UCSD-AML1 (cell line): ENCODE measurements at regions not wholly inside any gene's neighbourhood (a gene's known extent, or its start where the extent isn't known, plus 50 kb on each side); places are given as distances from the start of the nearest gene placed in this dataset.

ENCODE experiments used
- DNase-seq: peaks from one replicate; lab custom pipeline; 2025; ENCODE audit not compliant: unreplicated experiment; lab: John Stamatoyannopoulos, UW

DNA sequence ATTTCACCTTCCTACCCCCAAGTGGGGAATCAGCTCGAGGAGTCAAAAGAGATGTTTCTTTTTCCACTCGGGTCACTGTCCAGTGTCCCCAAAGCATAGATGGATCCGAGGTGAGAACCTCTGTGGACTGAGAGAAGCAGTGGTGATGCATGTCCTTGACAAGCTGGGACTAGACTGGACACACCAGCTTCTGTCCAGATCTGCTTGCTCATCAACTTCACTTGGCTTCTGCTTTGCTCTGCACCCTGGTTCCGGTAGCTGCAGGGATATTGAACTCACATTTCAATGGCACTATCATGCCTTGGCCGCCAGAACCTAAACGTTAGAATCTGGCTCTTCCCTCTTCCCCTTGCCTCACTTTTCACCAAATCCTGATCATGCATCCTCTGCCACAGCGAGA is 50.3 kb upstream of the CXCL12 start:
- no peak for DNase-seq

DNA sequence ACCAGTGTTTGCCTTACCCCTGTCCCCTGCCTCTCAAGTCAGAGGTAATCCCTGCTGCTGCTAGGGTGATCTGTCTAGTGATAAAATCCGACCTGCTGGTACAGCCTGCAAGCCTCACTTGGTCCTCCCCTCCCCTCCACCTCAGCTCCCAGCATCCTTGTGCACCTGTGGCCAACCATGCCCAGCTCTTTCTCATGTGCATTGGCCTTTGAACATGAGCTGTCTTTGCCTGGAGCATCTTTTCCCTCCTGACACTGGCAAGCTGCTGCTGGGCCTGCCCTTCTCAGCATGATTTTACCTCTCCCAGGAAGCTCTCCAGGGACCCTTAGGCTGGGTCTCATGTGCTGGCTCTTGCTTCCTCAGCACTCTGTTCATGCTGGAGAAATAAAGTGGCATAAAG is 51.3 kb upstream of the CXCL12 start:
- DNase-seq = no peak

DNA sequence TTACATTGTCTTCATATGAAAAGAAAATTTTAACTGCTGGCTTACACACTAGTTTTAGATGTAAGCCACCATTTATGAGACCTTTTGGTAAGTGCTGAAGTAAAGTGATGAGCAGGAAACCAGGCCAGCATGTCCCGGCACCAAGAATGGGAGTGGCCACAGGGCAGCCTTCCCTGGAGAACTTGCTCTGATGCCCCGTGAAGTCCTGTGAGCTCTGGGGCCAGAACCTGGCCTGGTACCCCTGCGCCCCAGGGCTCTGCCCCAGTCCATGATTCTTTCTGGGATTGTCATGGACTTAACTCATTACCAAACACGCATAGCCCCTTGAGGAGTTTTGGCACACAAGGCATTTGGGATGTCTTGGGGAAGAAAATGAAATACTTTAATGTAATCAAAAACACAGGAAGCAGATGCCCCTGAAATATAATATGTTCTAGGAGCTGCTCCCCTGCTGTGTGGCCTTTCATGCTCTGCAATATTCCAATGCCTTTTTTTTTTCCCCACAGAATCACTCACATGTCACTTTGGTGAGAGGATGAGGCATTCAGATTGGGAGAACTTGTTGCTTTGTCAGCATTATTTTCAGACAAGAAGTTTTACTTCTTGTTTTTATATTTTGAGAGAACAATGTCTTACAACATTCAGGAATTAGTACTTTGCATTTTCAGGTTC is 53.1 kb upstream of the CXCL12 start:
- no peak for DNase-seq

DNA sequence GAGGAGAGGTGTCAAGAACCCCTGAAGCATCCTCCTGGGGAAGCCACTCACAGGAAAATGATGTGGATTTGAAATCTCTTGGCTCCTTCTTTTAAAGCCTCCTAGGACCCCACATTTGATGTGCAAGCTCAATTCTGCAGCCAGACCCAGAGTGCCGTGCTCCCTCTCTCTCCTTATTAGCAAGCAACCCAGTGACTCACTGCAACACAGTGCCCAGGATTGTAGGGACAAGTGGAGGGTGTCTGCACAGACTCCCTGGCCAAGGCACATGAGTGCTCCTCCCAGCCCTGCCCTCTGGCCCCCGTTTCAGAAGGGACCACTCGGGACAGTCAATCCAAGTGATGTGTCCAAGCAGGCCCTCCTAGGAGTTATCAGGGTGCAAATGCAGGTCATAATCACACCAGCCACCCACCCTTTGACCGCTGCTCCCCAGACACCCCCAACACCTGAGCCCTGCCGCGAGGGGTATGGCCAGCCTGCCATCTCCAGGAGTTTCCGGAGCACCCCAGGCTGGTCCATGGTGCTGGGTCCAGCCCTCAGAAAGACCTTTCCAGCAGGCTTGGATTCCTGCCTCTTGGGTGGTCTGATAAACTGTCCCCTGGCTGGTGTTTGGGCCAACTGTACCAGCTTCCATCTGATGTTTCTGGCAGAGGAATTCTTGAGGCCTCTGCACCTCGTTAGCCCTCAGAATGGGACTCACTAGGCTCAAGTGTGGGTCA is 54.5 kb upstream of the CXCL12 start:
- DNase-seq = no peak

DNA sequence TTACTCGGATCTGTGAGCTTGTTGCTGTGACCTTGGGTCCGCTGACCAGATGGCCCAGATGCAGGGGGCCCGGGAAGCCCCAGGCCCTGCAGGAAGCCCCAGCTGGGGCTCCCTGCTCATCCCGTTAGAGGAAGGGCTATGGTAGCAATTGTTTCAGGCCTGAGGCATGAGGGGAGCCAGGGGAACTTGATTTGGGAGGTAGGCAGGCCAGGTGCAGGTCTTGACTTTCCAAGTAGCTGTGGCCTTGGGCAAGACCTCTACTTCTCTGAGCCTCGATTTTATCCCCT is 55.0 kb upstream of the CXCL12 start:
- DNase-seq = no peak

DNA sequence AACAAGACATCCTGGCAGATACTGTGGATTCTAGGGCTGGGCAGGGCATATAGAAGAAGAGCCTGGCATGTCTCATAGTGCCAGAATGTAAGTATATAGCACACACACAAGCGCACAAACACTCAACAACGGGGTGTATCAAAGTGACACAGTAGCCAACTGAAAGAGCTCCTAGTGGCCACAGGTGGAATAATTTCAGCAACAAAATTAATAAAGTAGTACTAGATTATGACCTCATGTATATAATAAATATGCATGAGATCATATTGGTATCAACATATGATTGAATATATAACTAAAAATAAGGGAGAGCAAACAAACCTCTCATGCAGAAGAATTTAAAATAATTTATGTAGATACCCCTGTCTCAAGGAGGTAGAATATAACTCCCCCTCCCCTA is 72.4 kb upstream of the CXCL12 start:
- no peak for DNase-seq

DNA sequence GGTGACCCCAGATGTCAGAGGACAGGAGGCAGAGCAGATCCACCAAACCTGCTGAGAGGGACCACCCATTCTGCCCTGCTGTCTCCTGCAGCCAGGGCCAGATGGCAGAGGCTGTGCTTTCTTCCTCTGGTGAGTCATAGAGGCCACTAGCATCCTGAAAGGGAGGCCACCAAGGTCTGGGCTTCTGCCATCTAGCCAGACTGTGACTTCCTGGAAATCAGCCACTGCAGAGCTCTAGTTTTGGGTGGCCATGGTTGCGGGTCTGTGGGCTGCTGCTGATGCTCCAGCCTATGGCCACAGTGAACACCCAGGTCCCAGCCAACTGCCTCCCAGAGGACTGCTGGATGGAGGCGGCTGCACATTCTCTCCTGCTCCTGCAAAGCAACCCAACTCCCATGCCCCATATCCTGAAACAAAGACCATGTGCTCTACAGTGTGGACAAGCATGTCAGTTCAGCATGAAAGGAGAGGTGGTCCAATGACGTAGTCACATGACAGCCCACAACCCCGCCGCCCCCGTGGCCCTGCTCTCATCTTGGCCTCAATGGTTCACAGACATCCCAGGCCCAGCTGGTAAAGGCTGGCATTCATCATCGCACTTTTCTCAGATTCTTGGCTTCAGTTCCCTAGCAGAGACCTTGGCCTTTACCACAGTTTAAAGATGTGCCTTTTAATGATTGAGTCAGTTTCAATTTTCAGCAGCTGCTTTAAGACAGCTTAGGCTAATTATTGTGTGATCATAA is 73.9 kb upstream of the CXCL12 start:
- no peak for DNase-seq

DNA sequence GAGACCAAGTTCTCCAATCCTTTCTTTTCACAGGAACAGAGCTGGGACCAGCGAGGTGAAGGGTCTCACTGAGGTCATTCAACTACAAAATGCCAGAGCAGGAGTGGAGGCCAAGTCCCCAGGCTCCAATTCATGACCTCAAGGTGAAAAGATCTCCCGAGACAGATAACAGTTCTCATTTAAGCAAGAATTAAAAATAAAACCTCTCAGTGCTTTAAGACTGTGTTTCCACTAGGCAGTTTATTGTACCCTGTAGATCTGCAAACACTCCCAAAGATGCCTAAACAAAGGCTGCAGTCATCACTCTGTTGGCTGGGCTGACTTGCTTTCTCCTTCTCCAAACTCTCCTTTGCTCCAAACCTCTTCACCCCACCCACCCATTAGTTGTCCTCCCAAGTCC is 74.8 kb upstream of the CXCL12 start:
- DNase-seq = no peak

DNA sequence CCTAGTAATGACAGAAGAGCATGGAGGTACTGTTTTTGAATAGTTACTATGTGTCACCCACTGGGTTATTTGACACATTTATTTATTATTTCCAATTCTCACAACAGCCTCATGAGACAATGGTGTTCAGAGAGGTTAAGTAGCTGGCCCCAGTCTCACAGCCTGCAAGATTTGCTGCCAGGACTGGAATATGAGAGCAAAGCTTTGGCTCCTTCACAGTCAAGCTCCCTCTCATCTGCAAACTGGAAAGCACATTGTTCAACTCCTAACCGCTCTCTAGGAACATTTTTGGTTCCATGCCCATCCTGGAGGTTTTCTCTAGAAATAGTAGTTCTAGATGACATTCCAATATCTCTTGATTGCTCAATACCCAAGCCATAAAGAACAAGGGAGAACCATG is 75.5 kb upstream of the CXCL12 start:
- no peak for DNase-seq

DNA sequence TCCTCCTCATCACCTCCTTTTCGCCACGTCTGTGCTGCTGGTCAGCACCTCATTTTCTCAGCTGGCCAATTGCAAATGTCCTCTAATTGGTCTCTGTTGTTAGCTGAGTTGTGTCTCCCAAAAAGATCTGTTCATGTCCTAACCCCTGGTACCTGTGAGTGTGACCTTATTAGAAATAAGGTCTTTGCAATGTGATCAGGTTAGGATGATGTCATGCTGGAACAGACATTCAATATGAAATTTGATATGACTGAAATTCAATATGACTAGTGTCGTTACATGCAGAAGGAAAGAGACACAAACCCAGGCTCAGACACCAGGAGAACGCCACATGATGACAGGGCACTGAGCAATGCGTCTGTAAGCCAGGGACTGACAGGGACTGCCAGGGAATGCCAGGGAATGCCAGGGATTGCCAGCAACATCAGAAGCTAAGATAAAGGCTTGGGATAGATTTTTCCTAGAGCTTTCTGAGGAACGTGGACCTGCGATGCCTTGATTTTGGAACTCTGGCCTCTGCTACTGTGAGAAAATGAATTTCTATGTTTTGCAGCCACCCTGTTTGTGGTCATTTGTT is 77.5 kb upstream of the CXCL12 start:
- no peak for DNase-seq

DNA sequence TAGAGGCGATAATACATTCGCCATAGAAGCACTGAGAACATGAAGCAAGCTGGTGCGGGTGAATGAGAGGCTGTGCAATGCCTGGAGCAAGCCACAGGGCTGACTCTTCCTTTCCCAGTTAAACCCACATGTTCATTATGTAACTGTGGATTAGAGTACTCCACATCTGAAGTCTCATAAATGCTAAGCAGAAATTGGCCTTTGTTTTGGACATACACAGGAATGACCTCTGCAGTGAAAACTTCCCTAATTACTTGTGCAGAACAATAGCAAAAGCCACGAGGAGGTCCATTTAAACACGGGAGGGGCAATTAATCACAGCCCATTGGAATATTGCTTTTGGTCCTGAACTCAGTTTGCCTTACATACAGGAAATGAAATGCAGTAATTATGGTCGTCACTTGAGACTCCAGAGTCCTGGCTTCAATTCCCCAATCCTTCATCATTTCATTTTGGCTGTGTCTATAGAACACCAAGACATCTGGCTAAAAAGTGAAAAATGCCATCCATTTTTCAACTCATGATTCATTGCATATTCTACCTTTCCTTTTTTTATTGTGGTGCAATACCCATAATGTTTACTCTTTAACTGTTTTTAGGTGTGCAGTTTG is 78.7 kb upstream of the CXCL12 start:
- DNase-seq = no peak

DNA sequence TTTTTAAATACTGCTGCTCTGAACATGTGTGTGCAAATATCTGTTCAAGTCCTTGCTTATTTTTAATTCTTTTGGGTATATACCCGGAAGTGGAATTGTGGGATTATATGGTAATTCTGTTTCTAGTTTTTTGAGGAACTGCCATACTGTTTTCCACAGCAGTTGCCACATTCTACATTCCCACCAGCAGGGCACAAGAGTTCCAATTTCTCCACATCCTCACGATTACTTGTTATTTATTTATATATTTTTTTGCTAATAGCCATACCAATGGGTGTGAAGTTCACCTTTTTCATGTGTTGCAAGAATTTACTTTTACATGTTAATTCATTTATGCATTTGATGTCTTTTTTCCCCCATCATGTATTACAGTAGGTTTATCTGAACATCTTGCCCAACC is 79.6 kb upstream of the CXCL12 start:
- DNase-seq = no peak

DNA sequence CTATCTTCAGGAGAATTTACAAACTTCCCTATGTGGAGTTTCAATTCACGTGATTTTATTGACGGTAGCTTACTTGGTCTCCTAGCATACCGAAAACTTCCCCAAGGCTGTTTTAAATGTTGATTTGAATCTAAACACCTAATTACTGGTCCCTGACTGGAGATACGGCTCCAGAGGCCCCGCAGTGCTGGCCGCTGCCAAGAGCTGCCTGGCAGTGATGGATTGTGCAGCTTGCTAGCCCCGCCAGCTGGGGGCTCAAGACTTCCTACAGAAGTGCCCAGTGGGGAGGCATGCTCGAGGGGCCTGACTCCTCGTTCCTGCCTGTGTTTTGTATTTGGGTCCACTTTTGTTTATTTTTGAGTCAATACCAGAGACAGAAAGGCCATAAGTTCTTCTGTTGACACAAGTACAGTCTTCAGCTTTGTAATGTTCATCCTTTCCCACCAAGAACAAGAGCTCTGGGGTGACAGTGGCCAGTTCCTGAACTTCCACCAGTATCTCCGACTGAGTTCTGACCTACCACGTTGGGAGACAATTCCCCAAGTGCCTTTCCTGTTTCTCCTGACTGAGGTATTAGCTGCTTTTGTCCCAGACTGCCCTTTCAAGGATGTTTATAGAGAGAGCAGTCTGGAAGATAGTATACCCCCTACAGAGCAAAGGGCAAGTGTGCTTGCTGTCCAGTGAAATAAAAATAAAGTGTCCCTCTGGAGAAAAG is 80.7 kb upstream of the CXCL12 start:
- no peak for DNase-seq

DNA sequence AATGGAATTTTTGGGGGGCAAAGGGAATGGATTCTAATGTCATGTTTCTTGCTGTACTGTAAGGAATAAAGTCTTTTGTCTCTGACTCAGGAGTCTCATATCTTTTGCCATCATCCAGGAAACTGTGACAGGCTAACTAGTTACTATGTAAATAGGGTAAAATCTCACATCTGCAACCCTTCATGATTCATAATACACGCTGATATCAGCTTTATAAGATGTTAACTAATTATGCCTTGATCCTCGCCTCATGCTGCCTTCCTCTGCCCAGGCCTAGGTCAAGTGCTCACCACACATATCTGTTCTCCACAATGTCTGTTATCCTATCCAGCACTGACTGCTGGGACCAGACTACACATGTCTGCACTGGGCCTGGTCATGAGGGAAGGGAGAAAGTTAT is 81.3 kb upstream of the CXCL12 start:
- no peak for DNase-seq

DNA sequence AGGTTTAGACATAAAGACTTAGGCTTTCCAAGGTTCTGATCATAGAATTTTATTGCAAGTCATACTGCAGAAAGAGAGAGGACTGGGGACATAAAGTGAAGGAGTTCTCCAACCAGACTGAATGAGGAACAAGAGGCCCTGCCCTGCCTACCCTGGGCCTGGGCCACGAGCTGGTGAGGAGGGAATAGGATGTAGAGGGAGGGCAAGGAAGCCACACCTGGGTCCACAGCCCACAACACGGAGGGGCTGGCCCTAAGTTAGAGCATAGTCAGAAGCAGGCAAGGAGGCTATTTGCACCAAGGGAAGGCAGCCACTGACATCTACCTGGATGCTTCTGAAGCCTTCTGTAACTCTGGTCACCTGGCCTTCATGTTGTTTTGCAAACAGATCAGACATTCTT is 82.2 kb upstream of the CXCL12 start:
- no peak for DNase-seq

DNA sequence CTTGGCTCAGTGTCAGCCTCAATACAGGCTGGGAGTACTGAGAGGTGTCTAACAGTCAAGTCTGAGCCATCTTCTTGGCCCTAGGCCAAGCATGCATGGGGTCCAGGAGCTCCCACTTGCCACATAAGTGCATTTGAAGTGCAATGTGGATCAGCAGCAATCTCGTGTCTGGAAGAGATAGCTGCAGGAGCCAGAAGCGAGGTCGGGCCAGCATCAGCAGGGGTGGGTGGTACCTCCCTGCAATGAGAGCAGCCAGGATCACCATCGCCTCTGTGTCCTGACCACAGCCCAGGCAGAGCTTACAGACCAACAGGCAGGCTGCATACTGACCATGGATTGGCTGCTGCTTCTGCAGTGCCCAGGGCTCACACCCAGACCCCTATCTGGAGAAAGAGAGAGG is 83.0 kb upstream of the CXCL12 start:
- no peak for DNase-seq

DNA sequence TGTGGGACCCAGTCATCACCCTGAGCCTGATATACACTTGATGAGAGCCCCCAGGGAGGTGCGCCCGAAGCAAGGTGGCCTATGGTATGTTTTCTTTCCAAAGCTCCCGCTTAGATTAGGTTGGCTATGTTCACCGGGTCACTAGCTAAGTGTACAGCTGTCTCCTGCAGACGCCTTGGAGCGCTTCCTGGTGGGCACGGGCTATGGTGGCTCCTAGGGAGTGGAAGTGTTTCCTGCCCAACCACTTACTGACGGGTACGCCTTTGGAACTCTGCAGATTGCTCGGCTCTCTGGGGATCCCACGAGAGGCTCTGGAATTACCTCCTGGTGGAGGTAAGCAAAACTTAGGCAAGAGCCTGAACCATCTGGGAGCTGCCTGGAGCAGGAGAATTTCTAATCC is 83.6 kb upstream of the CXCL12 start:
- no peak for DNase-seq

DNA sequence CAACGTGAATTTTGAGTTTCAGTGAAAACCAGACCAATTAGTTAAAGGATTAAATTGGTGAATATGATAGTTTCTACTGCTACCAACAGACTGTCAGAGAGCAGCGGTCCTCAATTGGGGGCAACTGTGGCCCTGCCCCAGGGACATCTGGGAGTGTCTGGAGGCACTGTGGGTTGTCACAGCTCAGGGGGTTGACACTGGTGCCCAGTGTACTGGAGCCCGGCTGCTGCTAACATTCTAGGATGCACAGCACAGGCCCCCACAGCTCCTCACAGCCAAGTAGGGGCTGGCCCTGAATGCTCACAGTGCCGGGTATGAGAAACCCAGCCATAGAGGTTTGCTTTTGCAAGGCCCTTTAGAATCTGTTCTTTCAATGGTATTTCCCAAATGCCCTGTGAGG is 84.1 kb upstream of the CXCL12 start:
- DNase-seq = no peak

DNA sequence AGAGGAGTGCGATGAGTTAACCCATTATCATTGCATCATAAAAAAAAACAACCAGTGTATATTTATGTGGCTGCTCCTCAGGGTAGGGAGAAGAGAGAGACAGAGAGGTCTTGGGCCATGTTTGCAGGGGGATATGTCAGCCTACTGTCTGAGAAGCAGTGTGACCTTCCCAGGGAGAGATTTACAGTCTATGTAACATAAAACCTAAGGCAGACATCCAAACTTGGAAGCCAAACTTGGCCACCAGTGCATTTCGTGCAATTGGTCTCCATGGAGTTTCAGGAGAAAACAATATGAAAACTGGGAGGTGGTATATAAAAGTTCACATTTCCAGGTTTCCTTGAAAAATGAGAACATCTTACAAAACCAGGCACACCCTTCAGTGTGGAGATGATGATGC is 85.9 kb upstream of the CXCL12 start:
- no peak for DNase-seq

DNA sequence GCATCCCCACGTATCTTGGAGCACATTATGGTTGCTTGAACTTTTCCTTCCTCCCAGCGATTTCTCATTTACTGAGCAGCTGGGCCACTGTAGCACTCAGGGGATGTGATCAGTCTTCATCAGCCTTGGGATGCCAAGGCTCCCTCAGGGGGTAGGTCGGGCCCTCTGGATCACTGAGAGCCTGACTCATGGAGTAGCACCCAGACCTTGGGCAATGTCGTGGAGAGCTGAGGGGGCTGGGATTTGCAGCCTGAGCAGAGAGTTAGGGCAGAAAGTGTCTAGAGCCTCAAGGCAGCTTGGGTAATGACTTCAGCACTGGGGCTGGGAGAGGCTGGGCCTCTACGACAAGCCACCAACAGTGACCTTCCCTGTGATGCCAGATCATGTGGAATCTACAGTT is 86.5 kb upstream of the CXCL12 start:
- no peak for DNase-seq

DNA sequence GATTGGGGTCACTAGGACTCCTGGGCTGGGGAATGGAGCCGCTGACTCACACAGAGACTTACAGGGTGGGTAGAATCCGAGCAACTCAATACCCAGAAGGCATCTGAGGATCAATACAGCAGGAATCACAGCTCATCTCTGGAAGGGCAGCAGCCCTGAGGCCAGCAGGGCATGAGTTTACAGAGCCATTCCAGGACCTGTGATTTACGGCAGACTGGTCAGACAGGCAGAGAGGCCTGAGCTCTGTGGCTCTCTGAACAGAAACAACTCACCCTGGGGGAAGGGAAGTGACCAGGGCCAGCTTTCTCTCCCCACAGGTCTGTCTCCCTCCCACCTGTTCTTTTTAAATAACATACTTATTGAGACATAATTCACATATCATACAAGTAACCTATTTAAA is 88.2 kb upstream of the CXCL12 start:
- no peak for DNase-seq
